Stimulated activated CD4-positive, alpha-beta T cell treated with anti-CD3 and anti-CD28 coated beads, Interleukin-1b, Interleukin-23, amount 100 ng/mL, for 24 hours (primary cell): ENCODE measurements at regions not wholly inside any gene's neighbourhood (a gene's known extent, or its start where the extent isn't known, plus 50 kb on each side); places are given as distances from the start of the nearest gene placed in this dataset.
"Not testable (repeated sequence)": the region's sequence is repeated elsewhere in the genome, so short reads cannot be mapped to it uniquely, and the experiment has no call there.

Experiments used
- DNase-seq, 4 experiments: peaks; one replicate each; pipeline ENCODE4 v3.0.0-alpha.2; 2020; ENCODE audit warnings: low read depth in 4 of 4, low spot score in 1 of 4

DNA sequence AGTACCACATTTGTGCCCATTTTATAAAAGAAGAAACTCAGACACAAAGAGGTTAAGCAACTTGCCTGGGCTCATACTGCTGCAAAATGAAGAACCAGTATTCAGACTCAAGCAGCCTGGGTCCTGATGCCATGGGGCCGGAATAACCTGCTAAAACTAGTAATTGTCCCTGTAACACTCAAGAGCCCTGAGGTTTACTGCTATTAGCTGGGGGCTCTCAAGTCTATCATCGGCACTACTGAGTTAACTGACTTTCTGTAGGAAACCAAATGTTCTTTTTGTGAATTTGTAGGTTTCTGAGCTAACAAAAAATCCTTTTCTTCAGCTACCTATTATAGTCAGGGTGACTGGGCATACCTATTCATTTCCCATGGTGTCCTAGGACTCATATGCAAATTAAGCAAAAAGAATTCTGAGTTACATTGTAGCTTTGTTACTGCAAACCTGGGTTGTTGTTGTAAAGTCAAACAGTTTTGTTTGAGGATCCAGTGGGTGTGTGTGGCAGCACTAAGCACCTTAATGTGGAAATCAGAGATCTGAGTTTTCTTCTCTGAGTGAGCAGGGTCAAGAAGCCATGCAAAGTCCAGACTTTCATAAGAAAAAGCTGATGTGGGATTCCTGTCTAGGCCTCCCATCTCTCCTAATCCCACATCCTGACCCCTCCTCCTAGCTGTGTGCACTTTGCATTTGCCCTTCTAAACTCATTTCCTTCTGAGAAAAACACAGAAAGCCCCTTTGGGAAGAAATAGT lies 72.4 kb upstream of the TNP1 start:
- no peak for DNase-seq

DNA sequence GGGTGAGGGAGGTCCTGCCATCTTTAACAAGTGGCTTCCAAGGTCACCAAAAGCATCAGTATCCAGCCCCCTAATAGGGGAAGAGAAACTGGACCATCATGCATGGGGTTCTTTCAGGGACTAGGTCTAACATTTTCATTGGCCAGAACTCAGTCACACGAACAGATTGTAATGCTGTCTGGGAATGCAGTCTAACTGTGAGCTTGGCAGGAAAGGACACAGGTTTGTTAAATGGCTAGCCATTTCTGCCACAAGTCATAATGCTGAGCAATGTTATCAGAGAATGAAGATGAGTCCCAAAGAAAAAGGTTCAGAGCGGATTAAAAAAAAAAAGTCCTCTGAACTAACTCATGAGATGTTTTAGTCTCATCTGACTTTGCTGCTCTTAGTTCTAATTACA lies 70.9 kb upstream of the TNP1 start:
- DNase-seq: no peak

DNA sequence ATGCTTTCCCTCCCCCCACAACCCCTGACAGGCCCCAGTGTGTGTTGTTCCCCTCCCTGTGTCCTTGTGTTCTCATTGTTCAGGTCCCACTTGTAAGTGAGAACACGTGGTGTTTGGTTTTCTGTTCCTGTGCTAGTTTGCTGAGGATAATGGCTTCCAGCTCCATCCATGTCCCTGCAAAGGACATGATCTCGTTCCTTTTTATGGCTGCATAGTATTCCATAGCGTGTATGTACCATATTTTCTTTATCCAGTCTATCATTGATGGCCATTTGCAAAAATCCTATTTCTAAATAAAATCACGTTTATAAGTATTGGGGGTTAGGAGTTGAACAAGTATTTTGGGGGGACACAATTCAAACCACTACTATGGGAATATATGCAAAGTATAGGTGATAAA lies 69.5 kb upstream of the TNP1 start:
- DNase-seq: not testable (repeated sequence)

GRCh38 chr2:216927163-216927562 lies 67.3 kb upstream of the TNP1 start:
- no peak for DNase-seq

- DNase-seq: no peak
Observed at GRCh38 chr2:216925636-216926366, 65.9 kb upstream of the TNP1 start.

GRCh38 chr2:216925006-216925405 lies 65.1 kb upstream of the TNP1 start:
- DNase-seq: no peak

- no peak for DNase-seq
Observed at GRCh38 chr2:216923706-216924105, 63.8 kb upstream of the TNP1 start.

DNA sequence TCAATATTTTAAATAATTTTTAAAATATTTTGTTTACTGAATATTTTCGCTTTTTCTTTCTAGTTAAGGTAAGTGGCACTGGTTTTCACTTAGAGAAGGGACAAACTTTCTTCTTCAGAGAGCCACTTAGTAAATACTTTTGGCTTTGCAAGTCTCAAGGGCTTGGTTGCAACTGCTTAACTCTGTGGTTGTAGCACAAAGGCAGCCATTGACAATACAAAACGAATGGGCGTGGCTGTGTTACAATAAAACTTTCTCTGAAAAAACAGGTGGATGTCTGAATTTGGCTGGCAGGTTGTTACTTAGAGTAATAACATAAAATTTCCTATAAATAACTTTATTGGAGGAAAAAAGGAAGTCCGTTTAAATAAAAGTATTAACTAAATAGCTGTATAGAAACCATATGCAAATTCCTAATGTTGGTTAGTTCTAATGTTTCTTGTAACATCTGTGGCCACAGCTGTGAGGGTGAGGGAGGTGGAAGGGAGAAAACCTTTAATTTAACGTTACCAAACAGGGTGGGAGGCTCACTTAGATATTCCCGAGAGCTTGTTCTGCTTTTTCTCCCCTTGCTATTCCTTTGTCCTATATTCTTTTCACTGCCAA lies 62.4 kb upstream of the TNP1 start:
- DNase-seq: no peak

- DNase-seq: no peak
Observed at GRCh38 chr2:216920937-216921456, 61.1 kb upstream of the TNP1 start.

DNA sequence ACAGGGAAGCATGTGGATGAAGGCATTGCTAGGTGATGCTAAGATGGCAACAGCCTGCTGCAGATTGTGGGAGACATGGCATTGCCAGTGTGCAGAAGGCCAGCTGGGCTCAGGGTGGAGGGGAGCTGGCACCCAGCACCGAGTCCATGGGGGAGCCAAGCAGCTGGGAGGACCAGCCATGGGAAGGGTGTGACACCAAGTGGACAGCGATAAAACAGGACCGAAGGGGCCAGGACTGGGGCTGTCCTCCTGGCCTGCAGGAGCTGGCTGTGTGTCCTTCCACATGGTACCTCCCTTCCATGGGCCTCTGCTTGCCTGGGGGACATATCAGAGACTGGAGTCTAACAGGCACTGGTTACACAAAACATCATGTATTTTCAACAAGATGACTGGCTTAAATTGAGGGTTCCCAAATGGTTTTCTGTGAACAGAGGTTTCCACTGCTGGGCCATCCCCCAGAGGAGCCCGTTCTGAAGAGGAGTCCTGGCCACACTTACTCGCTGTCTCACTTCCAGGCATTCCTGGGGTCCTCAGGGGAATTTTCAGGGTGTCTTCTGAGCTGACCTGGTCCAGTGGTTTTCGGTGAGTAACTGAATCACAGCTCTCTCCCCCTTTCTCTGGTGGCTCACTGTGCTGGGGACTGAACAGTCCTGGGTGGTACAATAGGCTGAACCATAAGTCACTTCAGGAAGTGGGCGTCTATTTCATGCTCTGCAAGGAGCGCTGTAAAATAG lies 60.4 kb upstream of the TNP1 start:
- no peak for DNase-seq

DNA sequence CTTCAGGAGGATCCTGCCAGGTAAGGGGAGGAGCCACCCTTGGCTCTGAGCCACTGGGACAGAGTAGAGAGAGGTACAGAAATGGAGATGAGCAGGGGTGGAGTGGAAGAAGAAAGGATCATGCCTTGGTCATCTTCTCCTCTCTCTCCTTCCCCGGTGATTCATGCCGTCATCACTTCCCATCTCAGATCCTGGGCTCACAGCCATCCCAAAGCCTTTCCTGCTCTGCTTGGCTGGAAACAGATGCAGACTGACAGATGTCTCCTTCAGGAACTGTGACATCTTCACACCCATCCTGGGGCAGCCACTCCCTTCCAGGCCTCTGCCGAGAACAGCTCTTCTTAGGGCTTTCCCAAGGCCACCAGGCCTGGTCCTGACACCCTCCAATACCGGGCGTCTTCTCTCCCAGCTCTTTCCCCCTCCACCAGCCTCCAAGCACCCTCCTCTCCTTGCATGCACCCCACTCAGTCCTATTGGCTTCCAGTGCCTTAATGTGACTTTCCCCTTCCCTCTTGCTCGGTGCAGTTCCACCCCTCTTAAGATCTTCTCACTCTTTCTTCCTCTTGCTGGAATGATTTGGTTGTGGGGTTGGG lies 58.3 kb upstream of the TNP1 start:
- DNase-seq: no peak

DNA sequence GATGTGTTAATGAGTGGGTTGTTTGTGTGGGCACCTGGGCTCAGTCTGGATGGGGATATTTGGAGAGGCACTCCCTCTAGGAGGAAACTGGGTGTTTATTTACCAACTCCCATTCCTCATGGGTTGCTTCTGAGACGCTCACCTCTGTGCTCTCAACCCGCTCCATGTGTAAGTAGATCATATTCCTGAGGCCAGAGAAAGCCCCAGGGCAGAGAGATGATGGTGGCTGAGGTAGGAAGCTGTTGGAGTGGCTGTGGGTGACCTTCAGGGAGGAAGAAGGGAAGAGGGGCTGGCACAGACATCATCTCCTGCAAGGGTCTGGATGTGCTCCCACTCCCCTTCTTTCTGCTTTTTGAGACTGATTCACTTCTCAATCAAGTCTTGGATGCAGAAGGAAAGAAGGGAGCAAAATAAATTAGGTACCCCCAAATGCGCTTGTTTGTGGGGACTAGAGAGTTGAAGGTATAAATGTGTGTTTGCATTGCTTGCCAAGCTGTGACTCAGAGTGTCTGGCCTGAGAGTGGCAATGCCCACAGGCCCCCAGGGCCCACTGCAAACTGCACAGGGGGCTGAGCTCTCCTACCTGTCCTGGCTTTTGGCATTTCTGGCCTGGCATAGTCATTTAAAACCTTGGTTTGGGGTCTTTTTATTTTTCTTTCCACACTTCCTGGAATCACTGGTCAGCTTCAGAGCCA lies 57.2 kb upstream of the TNP1 start:
- DNase-seq: no peak

DNA sequence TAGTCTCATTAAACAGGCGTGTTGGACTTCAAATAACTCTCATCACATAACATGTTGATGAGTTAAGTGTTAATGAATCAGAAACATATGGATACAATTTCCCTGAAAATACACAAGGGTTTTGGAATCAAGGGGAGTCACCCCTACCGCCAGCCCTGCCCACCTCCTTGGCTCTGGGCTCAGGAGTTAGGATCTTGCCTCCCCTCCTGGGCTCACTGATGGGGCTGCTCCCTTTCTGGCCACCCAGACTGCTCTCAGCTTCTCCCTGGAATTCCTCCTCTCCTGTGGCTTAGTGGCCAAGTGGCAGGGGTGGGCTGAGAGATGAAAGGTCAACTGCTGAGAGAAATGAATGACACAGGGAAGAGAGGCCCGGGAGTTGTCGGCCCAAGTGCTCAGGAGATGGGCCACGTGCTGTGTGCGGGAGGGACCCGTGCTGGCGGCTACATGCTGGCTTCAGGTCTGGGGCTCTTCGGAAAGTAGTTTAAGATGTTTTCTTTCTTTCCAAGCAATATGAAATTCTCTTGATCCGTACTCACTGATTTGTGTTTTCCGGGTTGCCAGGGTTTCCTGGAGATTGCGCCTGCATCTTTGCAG lies 55.8 kb upstream of the TNP1 start:
- DNase-seq: no peak

DNA sequence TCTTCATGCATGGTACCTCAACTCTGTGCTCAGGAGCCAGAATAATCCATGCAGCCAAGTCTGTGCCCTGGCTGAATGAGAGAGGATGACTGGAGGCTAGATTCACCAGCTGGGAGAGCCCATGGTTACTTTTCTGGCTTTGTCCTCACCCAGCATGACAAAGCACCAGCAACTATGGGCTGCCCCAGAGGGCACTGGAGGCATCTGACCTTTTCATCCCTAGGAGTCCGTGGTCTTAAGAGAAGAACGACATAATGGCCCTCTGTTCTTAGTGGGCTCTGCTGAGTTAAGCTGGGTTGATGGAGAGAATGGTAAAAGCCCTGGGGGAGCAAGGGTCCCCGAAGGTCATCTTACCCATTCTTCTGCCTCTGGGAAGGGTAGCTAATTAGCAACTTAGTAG lies 54.6 kb upstream of the TNP1 start:
- no peak for DNase-seq

DNA sequence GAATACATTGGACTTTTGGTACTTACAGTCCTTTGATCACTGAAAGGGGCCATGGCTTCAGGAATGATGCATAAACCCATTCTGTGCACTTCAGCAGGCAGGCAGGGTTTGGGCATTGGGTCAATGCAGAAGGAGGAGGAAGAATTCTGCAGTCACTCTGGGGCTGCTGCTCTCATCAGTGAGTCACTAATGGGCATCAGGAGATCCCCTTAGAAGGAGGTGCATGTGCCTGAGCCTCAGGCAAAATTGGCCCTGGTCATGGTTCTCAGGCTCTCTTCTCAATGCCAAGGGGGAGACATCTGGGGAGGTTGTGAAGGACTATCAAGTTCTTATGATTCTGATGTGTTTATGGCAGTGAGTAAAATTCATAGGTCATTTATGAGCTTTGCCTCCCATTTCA lies 52.0 kb upstream of the TNP1 start:
- DNase-seq: no peak

DNA sequence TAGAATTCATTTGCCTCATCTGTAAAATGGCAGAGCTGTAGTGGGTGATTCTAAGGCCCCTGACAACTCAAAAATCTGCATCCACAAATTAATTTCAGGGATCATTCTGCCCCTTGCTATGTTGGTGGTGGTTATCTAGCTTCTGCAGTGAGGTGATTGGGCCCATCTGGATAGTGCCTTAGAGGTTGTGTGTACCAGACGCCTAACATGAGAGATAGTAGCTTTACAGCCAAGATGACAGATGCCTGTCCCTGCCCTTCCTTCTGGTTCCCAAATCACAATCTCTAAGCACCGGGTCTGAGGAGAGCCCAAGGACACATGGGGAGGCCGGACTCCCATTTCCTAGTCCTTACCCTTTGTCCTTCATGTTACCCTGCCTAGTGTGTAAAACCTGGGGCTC lies 51.1 kb upstream of the TNP1 start:
- DNase-seq: no peak

- DNase-seq: no peak
Observed at GRCh38 chr2:216909541-216910210, 49.8 kb upstream of the TNP1 start.
